GM23338 (cell line): ENCODE measurements at regions not wholly inside any gene's neighbourhood (a gene's known extent, or its start where the extent isn't known, plus 50 kb on each side); places are given as distances from the start of the nearest gene placed in this dataset.

ENCODE experiments used
- ATAC-seq: fragments of 200-7000 bp; cut with Tn5 transposase; 3 replicates; pipeline ENCODE4 v1.9.1; 2020
- DNase-seq: peaks from one replicate; pipeline ENCODE4 v3.0.0-alpha.2; 2015; ENCODE audit warnings: low spot score
- H2AFZ ChIP-seq: fragments of 200-600 bp; sonication (generic); 2 replicates; pipeline ENCODE4 v1.8.0; 2016; ENCODE audit warnings: antibody characterized with exemption, mild to moderate bottlenecking, moderate library complexity
- H3F3A ChIP-seq: fragments of 200-600 bp; sonication (generic); replicated peaks from 2 replicates; pipeline ENCODE4 v1.8.0; 2017; ENCODE audit warnings: antibody characterized with exemption, mixed run types, low read depth
- H3K27ac ChIP-seq: fragments of 200-600 bp; sonication (generic); 2 replicates; pipeline ENCODE4 v1.6.1; 2016; ENCODE audit warnings: low read depth
- H3K27me3 ChIP-seq: fragments of 200-600 bp; sonication (generic); 2 replicates; pipeline ENCODE4 v1.8.0; 2016; ENCODE audit warnings: mild to moderate bottlenecking, mixed run types, moderate library complexity; ENCODE audit not compliant: insufficient read depth
- H3K36me3 ChIP-seq: fragments of 200-600 bp; sonication (generic); 2 replicates; pipeline ENCODE4 v1.8.0; 2016; ENCODE audit warnings: mild to moderate bottlenecking; ENCODE audit not compliant: insufficient read depth
- H3K4me1 ChIP-seq: fragments of 200-600 bp; sonication (generic); 2 replicates; pipeline ENCODE4 v1.8.0; 2016; ENCODE audit warnings: mild to moderate bottlenecking, moderate library complexity; ENCODE audit not compliant: insufficient read depth
- H3K4me2 ChIP-seq: fragments of 200-600 bp; sonication (generic); 2 replicates; pipeline ENCODE4 v1.7.1; 2017; ENCODE audit warnings: mixed run types
- H3K4me3 ChIP-seq: fragments of 200-600 bp; sonication (generic); 2 replicates; pipeline ENCODE4 v1.6.1; 2016; ENCODE audit warnings: mixed run types
- H3K79me2 ChIP-seq: fragments of 200-600 bp; sonication (generic); replicated peaks from 2 replicates; pipeline ENCODE4 v1.8.0; 2017; ENCODE audit warnings: mild to moderate bottlenecking; ENCODE audit not compliant: insufficient read depth
- H3K9me2 ChIP-seq: fragments of 200-600 bp; sonication (generic); 2 replicates; pipeline ENCODE4 v1.8.0; 2017; ENCODE audit not compliant: insufficient read depth
- H4K20me1 ChIP-seq: fragments of 200-600 bp; sonication (generic); replicated peaks from 2 replicates; pipeline ENCODE4 v1.8.0; 2017; ENCODE audit warnings: mild to moderate bottlenecking; ENCODE audit not compliant: insufficient read depth
- H3K27ac Mint-ChIP-seq: 2 replicates; pipeline ENCODE4 v1.8.0; 2020; ENCODE audit warnings: inconsistent platforms, mild to moderate bottlenecking, moderate library complexity, mixed read lengths
- H3K27me3 Mint-ChIP-seq: 3 replicates; pipeline ENCODE4 v1.8.0; 2022; ENCODE audit warnings: low read depth, mild to moderate bottlenecking, moderate library complexity, mixed read lengths, inconsistent platforms; ENCODE audit not compliant: insufficient read depth, poor library complexity
- H3K36me3 Mint-ChIP-seq: 3 replicates; pipeline ENCODE4 v1.8.0; 2021; ENCODE audit warnings: low read depth, mild to moderate bottlenecking, inconsistent platforms, moderate library complexity, mixed read lengths
- H3K4me1 Mint-ChIP-seq: 3 replicates; pipeline ENCODE4 v1.8.0; 2020; ENCODE audit warnings: mild to moderate bottlenecking, inconsistent platforms, mixed read lengths
- H3K4me3 Mint-ChIP-seq: 3 replicates; pipeline ENCODE4 v1.8.0; 2021; ENCODE audit warnings: moderate library complexity, mild to moderate bottlenecking, inconsistent platforms, mixed read lengths
- H3K9me3 Mint-ChIP-seq: 3 replicates; pipeline ENCODE4 v1.8.0; 2020; ENCODE audit warnings: moderate library complexity, mild to moderate bottlenecking, inconsistent platforms, mixed read lengths
- CREB1 ChIP-seq: fragments of 250-450 bp; sonication (Bioruptor Pico); IDR thresholded peaks from 2 replicates; pipeline ENCODE4 v1.5.0; 2020; ENCODE audit warnings: low read depth, mild to moderate bottlenecking, moderate library complexity
- EZH2 ChIP-seq: fragments of 200-600 bp; sonication (generic); IDR thresholded peaks from one replicate; pipeline ENCODE4 v1.8.0; 2017; ENCODE audit warnings: antibody characterized with exemption, mild to moderate bottlenecking, low read depth; ENCODE audit not compliant: unreplicated experiment
- EZH2phosphoT487 ChIP-seq: fragments of 200-600 bp; sonication (generic); IDR thresholded peaks from one replicate; pipeline ENCODE4 v1.8.1; 2018; ENCODE audit warnings: antibody characterized with exemption; ENCODE audit not compliant: unreplicated experiment
- JUNB ChIP-seq: IDR thresholded peaks from one replicate; pipeline ENCODE4 v1.6.1; 2016; ENCODE audit warnings: antibody characterized with exemption; ENCODE audit not compliant: unreplicated experiment
- NANOG ChIP-seq: IDR thresholded peaks from 2 replicates; pipeline ENCODE4 v1.6.1; 2016; ENCODE audit warnings: antibody characterized with exemption, borderline replicate concordance
- POLR2AphosphoS5 ChIP-seq: IDR thresholded peaks from 2 replicates; pipeline ENCODE4 v1.6.1; 2016; ENCODE audit warnings: antibody characterized with exemption, low read depth
- STAT1 ChIP-seq: IDR thresholded peaks from one replicate; pipeline ENCODE4 v1.6.1; 2016; ENCODE audit warnings: antibody characterized with exemption; ENCODE audit not compliant: unreplicated experiment
- ZNF114 ChIP-seq: fragments of 250-450 bp; sonication (Bioruptor Pico); IDR thresholded peaks from 2 replicates; pipeline ENCODE4 v1.5.0; 2020; ENCODE audit warnings: mild to moderate bottlenecking, moderate library complexity
- ZNF331 ChIP-seq: fragments of 250-450 bp; sonication (Bioruptor Pico); IDR thresholded peaks from 2 replicates; pipeline ENCODE4 v1.5.0; 2020; ENCODE audit warnings: low read depth, mild to moderate bottlenecking, moderate library complexity
- TF ChIP-seq, protein P1 (sequence below): IDR thresholded peaks from 2 replicates; pipeline ENCODE4 v1.6.1; 2016; ENCODE audit warnings: antibody characterized with exemption
- TF ChIP-seq, protein P2 (sequence below), 2 experiments: fragments of 200-600 bp in 1 of 2; sonication (generic) in 1 of 2; conservative IDR thresholded peaks; 2 replicates each; pipeline versions ENCODE4 v1.5.1 to v1.6.1; 2016 to 2017; ENCODE audit warnings: antibody characterized with exemption in 2 of 2, low read depth in 2 of 2, mild to moderate bottlenecking in 2 of 2, moderate library complexity in 1 of 2
- TF ChIP-seq, protein P3 (sequence below): IDR thresholded peaks from one replicate; pipeline ENCODE4 v1.6.1; 2018; ENCODE audit warnings: antibody characterized with exemption; ENCODE audit not compliant: unreplicated experiment
- TF ChIP-seq, protein P4 (sequence below): fragments of 250-450 bp; sonication (Bioruptor Pico); IDR thresholded peaks from 2 replicates; pipeline ENCODE4 v1.5.0; 2020; ENCODE audit warnings: mild to moderate bottlenecking, moderate library complexity

DNA sequence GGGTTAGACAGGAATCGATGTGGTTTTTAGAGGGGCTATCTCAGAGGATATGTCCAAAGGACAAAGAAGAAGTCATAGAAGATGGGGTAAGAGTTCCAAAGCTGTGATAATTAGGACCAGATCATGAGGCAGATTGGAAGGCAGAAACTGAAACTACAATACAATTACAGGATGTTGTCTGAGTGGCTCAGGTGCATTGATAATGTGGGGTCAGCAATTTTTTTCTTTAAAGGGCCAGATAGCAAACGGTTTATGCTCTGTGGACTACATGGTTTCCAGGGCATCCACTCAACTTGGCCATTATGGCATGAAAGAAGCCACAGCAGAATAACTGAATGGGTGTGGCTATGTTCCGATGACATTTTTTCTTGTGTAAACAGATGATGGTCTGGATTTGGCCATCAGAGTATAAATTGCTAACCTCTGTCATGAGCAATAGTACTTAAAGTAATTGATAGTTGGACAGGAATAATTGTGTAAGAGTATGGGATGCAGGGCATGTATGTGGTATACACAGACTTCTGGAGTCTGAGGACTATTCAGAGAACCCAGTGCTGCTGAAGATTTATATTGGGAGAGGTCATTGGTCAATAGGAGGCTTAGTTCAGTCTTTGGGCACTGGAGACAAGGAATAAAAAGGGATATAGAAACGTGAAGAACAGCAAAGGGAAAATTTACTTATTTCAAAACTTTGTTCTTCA lies 198.4 kb upstream of the ADGRL4 start:
- no peaks in the 10 kb centered on the region for H3K9me2 ChIP-seq

More for the DNA sequence above, 198.4 kb upstream of the ADGRL4 start:
- Histone ChIP-seq H3K4me3 (no peak overlapping the region), H3K79me2 (no peaks in the 10 kb centered on the region), H3K27me3 (no peaks in the 10 kb centered on the region), H3K4me2 (no peak overlapping the region), H3K36me3 (no peaks in the 10 kb centered on the region), H3F3A (no peaks in the 10 kb centered on the region), H3K4me1 (no peaks in the 10 kb centered on the region), H3K27ac (no peak overlapping the region), H2AFZ (no peak overlapping the region), H4K20me1 (no peaks in the 10 kb centered on the region)
- Mint-ChIP-seq H3K36me3 (no peaks in the 10 kb centered on the region), H3K4me1 (no peaks in the 10 kb centered on the region), H3K27ac (no peak overlapping the region), H3K9me3 (no peaks in the 10 kb centered on the region), H3K4me3 (no peak overlapping the region), H3K27me3 (peaks cover 3% of the 10 kb centered on the region)
- ATAC-seq (no peak), DNase-seq (no peak)
- TF ChIP-seq NANOG (no peak), EZH2 (no peak), ZNF114 (no peak), STAT1 (no peak), ZNF331 (no peak), JUNB (no peak), POLR2AphosphoS5 (no peak), EZH2phosphoT487 (no peak), CREB1 (no peak)
- TF ChIP-seq, protein P1, sequence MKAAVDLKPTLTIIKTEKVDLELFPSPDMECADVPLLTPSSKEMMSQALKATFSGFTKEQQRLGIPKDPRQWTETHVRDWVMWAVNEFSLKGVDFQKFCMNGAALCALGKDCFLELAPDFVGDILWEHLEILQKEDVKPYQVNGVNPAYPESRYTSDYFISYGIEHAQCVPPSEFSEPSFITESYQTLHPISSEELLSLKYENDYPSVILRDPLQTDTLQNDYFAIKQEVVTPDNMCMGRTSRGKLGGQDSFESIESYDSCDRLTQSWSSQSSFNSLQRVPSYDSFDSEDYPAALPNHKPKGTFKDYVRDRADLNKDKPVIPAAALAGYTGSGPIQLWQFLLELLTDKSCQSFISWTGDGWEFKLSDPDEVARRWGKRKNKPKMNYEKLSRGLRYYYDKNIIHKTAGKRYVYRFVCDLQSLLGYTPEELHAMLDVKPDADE: no peak
- TF ChIP-seq, protein P2, sequence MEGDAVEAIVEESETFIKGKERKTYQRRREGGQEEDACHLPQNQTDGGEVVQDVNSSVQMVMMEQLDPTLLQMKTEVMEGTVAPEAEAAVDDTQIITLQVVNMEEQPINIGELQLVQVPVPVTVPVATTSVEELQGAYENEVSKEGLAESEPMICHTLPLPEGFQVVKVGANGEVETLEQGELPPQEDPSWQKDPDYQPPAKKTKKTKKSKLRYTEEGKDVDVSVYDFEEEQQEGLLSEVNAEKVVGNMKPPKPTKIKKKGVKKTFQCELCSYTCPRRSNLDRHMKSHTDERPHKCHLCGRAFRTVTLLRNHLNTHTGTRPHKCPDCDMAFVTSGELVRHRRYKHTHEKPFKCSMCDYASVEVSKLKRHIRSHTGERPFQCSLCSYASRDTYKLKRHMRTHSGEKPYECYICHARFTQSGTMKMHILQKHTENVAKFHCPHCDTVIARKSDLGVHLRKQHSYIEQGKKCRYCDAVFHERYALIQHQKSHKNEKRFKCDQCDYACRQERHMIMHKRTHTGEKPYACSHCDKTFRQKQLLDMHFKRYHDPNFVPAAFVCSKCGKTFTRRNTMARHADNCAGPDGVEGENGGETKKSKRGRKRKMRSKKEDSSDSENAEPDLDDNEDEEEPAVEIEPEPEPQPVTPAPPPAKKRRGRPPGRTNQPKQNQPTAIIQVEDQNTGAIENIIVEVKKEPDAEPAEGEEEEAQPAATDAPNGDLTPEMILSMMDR (conservative IDR thresholded peaks at IDR 0.05; ENCODE audit: low read depth in 2 of 2): no peak
- TF ChIP-seq, protein P3, sequence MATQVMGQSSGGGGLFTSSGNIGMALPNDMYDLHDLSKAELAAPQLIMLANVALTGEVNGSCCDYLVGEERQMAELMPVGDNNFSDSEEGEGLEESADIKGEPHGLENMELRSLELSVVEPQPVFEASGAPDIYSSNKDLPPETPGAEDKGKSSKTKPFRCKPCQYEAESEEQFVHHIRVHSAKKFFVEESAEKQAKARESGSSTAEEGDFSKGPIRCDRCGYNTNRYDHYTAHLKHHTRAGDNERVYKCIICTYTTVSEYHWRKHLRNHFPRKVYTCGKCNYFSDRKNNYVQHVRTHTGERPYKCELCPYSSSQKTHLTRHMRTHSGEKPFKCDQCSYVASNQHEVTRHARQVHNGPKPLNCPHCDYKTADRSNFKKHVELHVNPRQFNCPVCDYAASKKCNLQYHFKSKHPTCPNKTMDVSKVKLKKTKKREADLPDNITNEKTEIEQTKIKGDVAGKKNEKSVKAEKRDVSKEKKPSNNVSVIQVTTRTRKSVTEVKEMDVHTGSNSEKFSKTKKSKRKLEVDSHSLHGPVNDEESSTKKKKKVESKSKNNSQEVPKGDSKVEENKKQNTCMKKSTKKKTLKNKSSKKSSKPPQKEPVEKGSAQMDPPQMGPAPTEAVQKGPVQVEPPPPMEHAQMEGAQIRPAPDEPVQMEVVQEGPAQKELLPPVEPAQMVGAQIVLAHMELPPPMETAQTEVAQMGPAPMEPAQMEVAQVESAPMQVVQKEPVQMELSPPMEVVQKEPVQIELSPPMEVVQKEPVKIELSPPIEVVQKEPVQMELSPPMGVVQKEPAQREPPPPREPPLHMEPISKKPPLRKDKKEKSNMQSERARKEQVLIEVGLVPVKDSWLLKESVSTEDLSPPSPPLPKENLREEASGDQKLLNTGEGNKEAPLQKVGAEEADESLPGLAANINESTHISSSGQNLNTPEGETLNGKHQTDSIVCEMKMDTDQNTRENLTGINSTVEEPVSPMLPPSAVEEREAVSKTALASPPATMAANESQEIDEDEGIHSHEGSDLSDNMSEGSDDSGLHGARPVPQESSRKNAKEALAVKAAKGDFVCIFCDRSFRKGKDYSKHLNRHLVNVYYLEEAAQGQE: no peak
- TF ChIP-seq, protein P4, sequence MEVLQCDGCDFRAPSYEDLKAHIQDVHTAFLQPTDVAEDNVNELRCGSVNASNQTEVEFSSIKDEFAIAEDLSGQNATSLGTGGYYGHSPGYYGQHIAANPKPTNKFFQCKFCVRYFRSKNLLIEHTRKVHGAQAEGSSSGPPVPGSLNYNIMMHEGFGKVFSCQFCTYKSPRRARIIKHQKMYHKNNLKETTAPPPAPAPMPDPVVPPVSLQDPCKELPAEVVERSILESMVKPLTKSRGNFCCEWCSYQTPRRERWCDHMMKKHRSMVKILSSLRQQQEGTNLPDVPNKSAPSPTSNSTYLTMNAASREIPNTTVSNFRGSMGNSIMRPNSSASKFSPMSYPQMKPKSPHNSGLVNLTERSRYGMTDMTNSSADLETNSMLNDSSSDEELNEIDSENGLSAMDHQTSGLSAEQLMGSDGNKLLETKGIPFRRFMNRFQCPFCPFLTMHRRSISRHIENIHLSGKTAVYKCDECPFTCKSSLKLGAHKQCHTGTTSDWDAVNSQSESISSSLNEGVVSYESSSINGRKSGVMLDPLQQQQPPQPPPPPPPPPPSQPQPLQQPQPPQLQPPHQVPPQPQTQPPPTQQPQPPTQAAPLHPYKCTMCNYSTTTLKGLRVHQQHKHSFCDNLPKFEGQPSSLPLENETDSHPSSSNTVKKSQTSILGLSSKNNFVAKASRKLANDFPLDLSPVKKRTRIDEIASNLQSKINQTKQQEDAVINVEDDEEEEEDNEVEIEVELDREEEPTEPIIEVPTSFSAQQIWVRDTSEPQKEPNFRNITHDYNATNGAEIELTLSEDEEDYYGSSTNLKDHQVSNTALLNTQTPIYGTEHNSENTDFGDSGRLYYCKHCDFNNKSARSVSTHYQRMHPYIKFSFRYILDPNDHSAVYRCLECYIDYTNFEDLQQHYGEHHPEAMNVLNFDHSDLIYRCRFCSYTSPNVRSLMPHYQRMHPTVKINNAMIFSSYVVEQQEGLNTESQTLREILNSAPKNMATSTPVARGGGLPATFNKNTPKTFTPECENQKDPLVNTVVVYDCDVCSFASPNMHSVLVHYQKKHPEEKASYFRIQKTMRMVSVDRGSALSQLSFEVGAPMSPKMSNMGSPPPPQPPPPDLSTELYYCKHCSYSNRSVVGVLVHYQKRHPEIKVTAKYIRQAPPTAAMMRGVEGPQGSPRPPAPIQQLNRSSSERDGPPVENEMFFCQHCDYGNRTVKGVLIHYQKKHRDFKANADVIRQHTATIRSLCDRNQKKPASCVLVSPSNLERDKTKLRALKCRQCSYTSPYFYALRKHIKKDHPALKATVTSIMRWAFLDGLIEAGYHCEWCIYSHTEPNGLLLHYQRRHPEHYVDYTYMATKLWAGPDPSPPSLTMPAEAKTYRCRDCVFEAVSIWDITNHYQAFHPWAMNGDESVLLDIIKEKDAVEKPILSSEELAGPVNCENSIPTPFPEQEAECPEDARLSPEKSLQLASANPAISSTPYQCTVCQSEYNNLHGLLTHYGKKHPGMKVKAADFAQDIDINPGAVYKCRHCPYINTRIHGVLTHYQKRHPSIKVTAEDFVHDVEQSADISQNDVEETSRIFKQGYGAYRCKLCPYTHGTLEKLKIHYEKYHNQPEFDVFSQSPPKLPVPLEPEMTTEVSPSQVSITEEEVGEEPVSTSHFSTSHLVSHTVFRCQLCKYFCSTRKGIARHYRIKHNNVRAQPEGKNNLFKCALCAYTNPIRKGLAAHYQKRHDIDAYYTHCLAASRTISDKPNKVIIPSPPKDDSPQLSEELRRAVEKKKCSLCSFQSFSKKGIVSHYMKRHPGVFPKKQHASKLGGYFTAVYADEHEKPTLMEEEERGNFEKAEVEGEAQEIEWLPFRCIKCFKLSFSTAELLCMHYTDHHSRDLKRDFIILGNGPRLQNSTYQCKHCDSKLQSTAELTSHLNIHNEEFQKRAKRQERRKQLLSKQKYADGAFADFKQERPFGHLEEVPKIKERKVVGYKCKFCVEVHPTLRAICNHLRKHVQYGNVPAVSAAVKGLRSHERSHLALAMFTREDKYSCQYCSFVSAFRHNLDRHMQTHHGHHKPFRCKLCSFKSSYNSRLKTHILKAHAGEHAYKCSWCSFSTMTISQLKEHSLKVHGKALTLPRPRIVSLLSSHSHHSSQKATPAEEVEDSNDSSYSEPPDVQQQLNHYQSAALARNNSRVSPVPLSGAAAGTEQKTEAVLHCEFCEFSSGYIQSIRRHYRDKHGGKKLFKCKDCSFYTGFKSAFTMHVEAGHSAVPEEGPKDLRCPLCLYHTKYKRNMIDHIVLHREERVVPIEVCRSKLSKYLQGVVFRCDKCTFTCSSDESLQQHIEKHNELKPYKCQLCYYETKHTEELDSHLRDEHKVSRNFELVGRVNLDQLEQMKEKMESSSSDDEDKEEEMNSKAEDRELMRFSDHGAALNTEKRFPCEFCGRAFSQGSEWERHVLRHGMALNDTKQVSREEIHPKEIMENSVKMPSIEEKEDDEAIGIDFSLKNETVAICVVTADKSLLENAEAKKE (CRISPR knock-in tag): no peak
